Motor neuron (in vitro differentiated cells): ENCODE measurements at regions not wholly inside any gene's neighbourhood (a gene's known extent, or its start where the extent isn't known, plus 50 kb on each side); places are given as distances from the start of the nearest gene placed in this dataset.

Source experiments
- ATAC-seq, 8 experiments: fragments of 200-7000 bp; cut with Tn5 transposase; replicated peaks in 6 of 8; 2 replicates each; pipeline ENCODE4 v1.8.0; 2021; ENCODE audit warnings: mild to moderate bottlenecking in 8 of 8, moderate library complexity in 8 of 8
- H3K27ac ChIP-seq, 2 donors: fragments of 250-450 bp; sonication (Bioruptor Pico); 2 replicates each; pipeline ENCODE4 v1.9.0; 2021; ENCODE audit warnings: antibody characterized with exemption in 2 of 2, mild to moderate bottlenecking in 2 of 2, moderate library complexity in 1 of 2
- H3K4me1 ChIP-seq, 2 donors: fragments of 250-450 bp; sonication (Bioruptor Pico); replicated peaks in 1 of 2; 2 replicates each; pipeline ENCODE4 v1.6.1; 2021; ENCODE audit warnings: antibody characterized with exemption in 2 of 2, mild to moderate bottlenecking in 2 of 2, moderate library complexity in 1 of 2
- H3K4me3 ChIP-seq, 5 donors: fragments of 250-450 bp; sonication (Bioruptor Pico); 2 replicates each; pipeline ENCODE4 v1.9.0; 2021; ENCODE audit warnings: antibody characterized with exemption in 5 of 5, mild to moderate bottlenecking in 5 of 5, moderate library complexity in 4 of 5
- WGBS, 10 experiments: fragments of 450-650 bp; shearing (Covaris generic); methylation state at CpG; one replicate each; pipeline ENCODE4 v1.0.0; 2022; 5-methylcytosine and 5-hydroxymethylcytosine counted together
- in situ Hi-C, 9 experiments: fragments of 400-800 bp; cut with MboI; loops; one replicate each; pipeline ENCODE4 v1.15.0; 2021; ENCODE audit warnings: low sequenced_read_pairs in 9 of 9, low pct_unique_long_range_greater_than_20kb in 2 of 9; ENCODE audit not compliant: unreplicated experiment in 9 of 9

GRCh38 chr20:58145506-58146080 lies 82.9 kb downstream of the ANKRD60 start:
- 21 to 100% (median 80%) methylated on average over 1 to 6 of the region's 6 CpGs; no CpG with 5 or more reads in 1 of the 10 experiments for WGBS, 10 experiments
- ATAC-seq: no peak
- Histone ChIP-seq H3K4me1 (peaks cover 0 to 4% of the 10 kb centered on the region in 2 donors), H3K4me3 (no peak overlapping the region), H3K27ac (no peak overlapping the region)
- in situ Hi-C loops: no loop called here

- in situ Hi-C loops: no loop called here
- Histone ChIP-seq H3K4me3 (no peak overlapping the region), H3K4me1 (no peaks in the 10 kb centered on the region), H3K27ac (no peak overlapping the region)
- WGBS, 10 experiments: 64 to 100% (median 84%) methylated on average over 1 to 7 of the region's 9 CpGs; no CpG with 5 or more reads in 3 of the 10 experiments
- ATAC-seq: no peak
Observed at GRCh38 chr20:58144096-58144495, 84.4 kb downstream of the ANKRD60 start.

- in situ Hi-C loops: no loop called here
Observed at GRCh38 chr20:58143531-58143930, 84.9 kb downstream of the ANKRD60 start.

GRCh38 chr20:58142843-58143185 lies 85.6 kb downstream of the ANKRD60 start:
- in situ Hi-C loops: no loop called here
- ATAC-seq: no peak
- no peak overlapping the region for H3K4me3 ChIP-seq
- 84 to 89% (median 84%) methylated on average over 3 to 7 of the region's 10 CpGs; no CpG with 5 or more reads in 7 of the 10 experiments for WGBS, 10 experiments
- H3K4me1 ChIP-seq: no peaks in the 10 kb centered on the region
- no peak overlapping the region for H3K27ac ChIP-seq

More at GRCh38 chr20:58143531-58143930, 84.9 kb downstream of the ANKRD60 start:
- no peak for ATAC-seq
- Histone ChIP-seq H3K4me3 (no peak overlapping the region), H3K4me1 (no peaks in the 10 kb centered on the region), H3K27ac (no peak overlapping the region)

- H3K4me3 ChIP-seq: no peak overlapping the region
- 49 to 94% (median 81%) methylated on average over 1 to 14 of the region's 19 CpGs; no CpG with 5 or more reads in 1 of the 10 experiments for WGBS, 10 experiments
- H3K4me1 ChIP-seq: no peaks in the 10 kb centered on the region
- H3K27ac ChIP-seq: no peak overlapping the region
- no peak for ATAC-seq
- in situ Hi-C loops: no loop called here
Observed at GRCh38 chr20:58141971-58142842, 86.2 kb downstream of the ANKRD60 start.

GRCh38 chr20:58141496-58141895 lies 87.0 kb downstream of the ANKRD60 start:
- Histone ChIP-seq H3K27ac (no peak overlapping the region), H3K4me3 (no peak overlapping the region), H3K4me1 (no peaks in the 10 kb centered on the region)
- no peak for ATAC-seq
- in situ Hi-C loops: no loop called here
- 0 to 100% (median 60%) methylated on average over 1 to 4 of the region's 4 CpGs for WGBS, 10 experiments

- in situ Hi-C loops: no loop called here
- WGBS, 10 experiments: 0 to 100% (median 63%) methylated on average over 1 to 3 of the region's 3 CpGs; no CpG with 5 or more reads in 3 of the 10 experiments
- Histone ChIP-seq H3K27ac (no peak overlapping the region), H3K4me3 (no peak overlapping the region), H3K4me1 (peaks cover 0 to 1% of the 10 kb centered on the region in 2 donors)
- ATAC-seq: no peak
Observed at GRCh38 chr20:58140787-58141425, 87.5 kb downstream of the ANKRD60 start.

GRCh38 chr20:58139849-58140786 lies 88.3 kb downstream of the ANKRD60 start:
- no peak overlapping the region for H3K27ac ChIP-seq
- 0 to 100% (median 60%) methylated on average over 1 to 9 of the region's 19 CpGs; no CpG with 5 or more reads in 2 of the 10 experiments for WGBS, 10 experiments
- in situ Hi-C loops: no loop called here
- H3K4me3 ChIP-seq: no peak overlapping the region
- H3K4me1 ChIP-seq: peaks cover 0 to 9% of the 10 kb centered on the region in 2 donors
- ATAC-seq: no peak

GRCh38 chr20:58138395-58138794 lies 90.1 kb downstream of the ANKRD60 start:
- 30 to 100% (median 40%) methylated on average over 1 to 5 of the region's 6 CpGs; no CpG with 5 or more reads in 3 of the 10 experiments for WGBS, 10 experiments
- Histone ChIP-seq H3K4me3 (no peak overlapping the region), H3K4me1 (peaks cover 0 to 10% of the 10 kb centered on the region in 2 donors), H3K27ac (no peak overlapping the region)
- ATAC-seq: no peak
- in situ Hi-C loops: no loop called here

- H3K4me1 ChIP-seq: peaks cover 0 to 10% of the 10 kb centered on the region in 2 donors
- 60 to 87% (median 80%) methylated on average over 1 to 9 of the region's 9 CpGs; no CpG with 5 or more reads in 2 of the 10 experiments for WGBS, 10 experiments
- H3K4me3 ChIP-seq: no peak overlapping the region
- in situ Hi-C loops: no loop called here
- H3K27ac ChIP-seq: no peak overlapping the region
- ATAC-seq: no peak
Observed at GRCh38 chr20:58137651-58138265, 90.7 kb downstream of the ANKRD60 start.

- H3K27ac ChIP-seq: no peak overlapping the region
- in situ Hi-C loops: no loop called here
- H3K4me3 ChIP-seq: no peak overlapping the region
- WGBS, 10 experiments: 83 to 100% (median 98%) methylated on average over 1 to 6 of the region's 7 CpGs
- no peak for ATAC-seq
- peaks cover 0 to 10% of the 10 kb centered on the region in 2 donors for H3K4me1 ChIP-seq
Observed at GRCh38 chr20:58137236-58137635, 91.2 kb downstream of the ANKRD60 start.

GRCh38 chr20:58136149-58136484 lies 92.3 kb downstream of the ANKRD60 start:
- ATAC-seq: no peak
- in situ Hi-C loops: no loop called here
- no peak overlapping the region for H3K27ac ChIP-seq
- 0 to 91% (median 70%) methylated on average over 2 to 5 of the region's 5 CpGs; no CpG with 5 or more reads in 3 of the 10 experiments for WGBS, 10 experiments
- no peak overlapping the region for H3K4me3 ChIP-seq
- peaks cover 4 to 20% of the 10 kb centered on the region in 2 donors for H3K4me1 ChIP-seq
